ENCODE measurements at regions not wholly inside any gene's neighbourhood (a gene's known extent, or its start where the extent isn't known, plus 50 kb on each side); places are given as distances from the start of the nearest gene placed in this dataset.
A peak's percentile ranks its signal among the peaks of the same experiment; 100 is the strongest.

GRCh38 chr10:108427146-108427545 is 1262.6 kb upstream of the SORCS1 start:
- DNase-seq (ENCODE audit: low read depth), result no peak

- DNase-seq (ENCODE audit: low read depth), result no peak
Measured at GRCh38 chr10:108425283-108425964, 1260.9 kb upstream of the SORCS1 start.

GRCh38 chr10:108424656-108425055 is 1260.2 kb upstream of the SORCS1 start:
- DNase-seq (ENCODE audit: low read depth), result peak; percentile 66

- DNase-seq (ENCODE audit: low read depth), result no peak
Measured at GRCh38 chr10:108422286-108422685, 1257.8 kb upstream of the SORCS1 start.

GRCh38 chr10:108421266-108421665 is 1256.8 kb upstream of the SORCS1 start:
- no peak for DNase-seq (ENCODE audit: low read depth)

- no peak for DNase-seq (ENCODE audit: low read depth)
Measured at GRCh38 chr10:108413954-108414353, 1249.4 kb upstream of the SORCS1 start.

GRCh38 chr10:108412323-108412722 is 1247.8 kb upstream of the SORCS1 start:
- no peak for DNase-seq (ENCODE audit: low read depth)

GRCh38 chr10:108411894-108412293 is 1247.4 kb upstream of the SORCS1 start:
- DNase-seq (ENCODE audit: low read depth), result no peak

- DNase-seq (ENCODE audit: low read depth), result no peak
Measured at GRCh38 chr10:108411206-108411605, 1246.7 kb upstream of the SORCS1 start.

GRCh38 chr10:108410236-108410635 is 1245.7 kb upstream of the SORCS1 start:
- no peak for DNase-seq (ENCODE audit: low read depth)

GRCh38 chr10:108409306-108409705 is 1244.8 kb upstream of the SORCS1 start:
- DNase-seq (ENCODE audit: low read depth), result no peak

GRCh38 chr10:108404155-108404554 is 1239.6 kb upstream of the SORCS1 start:
- no peak for DNase-seq (ENCODE audit: low read depth)

GRCh38 chr10:108399465-108399864 is 1235.0 kb upstream of the SORCS1 start:
- DNase-seq (ENCODE audit: low read depth), result no peak

- DNase-seq (ENCODE audit: low read depth), result peak; percentile 50
Measured at GRCh38 chr10:108393089-108393488, 1228.6 kb upstream of the SORCS1 start.

GRCh38 chr10:108392286-108392685 is 1227.8 kb upstream of the SORCS1 start:
- DNase-seq (ENCODE audit: low read depth), result peak; percentile 68

- DNase-seq (ENCODE audit: low read depth), result peak; percentile 37
Measured at GRCh38 chr10:108388706-108389105, 1224.2 kb upstream of the SORCS1 start.

GRCh38 chr10:108385963-108386362 is 1221.5 kb upstream of the SORCS1 start:
- no peak for DNase-seq (ENCODE audit: low read depth)

GRCh38 chr10:108384378-108384777 is 1219.9 kb upstream of the SORCS1 start:
- no peak for DNase-seq (ENCODE audit: low read depth)

- DNase-seq (ENCODE audit: low read depth), result no peak
Measured at GRCh38 chr10:108378779-108379178, 1214.3 kb upstream of the SORCS1 start.

- DNase-seq (ENCODE audit: low read depth), result peak; percentile 49
Measured at GRCh38 chr10:108375691-108376090, 1211.2 kb upstream of the SORCS1 start.

GRCh38 chr10:108374991-108375390 is 1210.5 kb upstream of the SORCS1 start:
- no peak for DNase-seq (ENCODE audit: low read depth)

GRCh38 chr10:108365541-108365940 is 1201.0 kb upstream of the SORCS1 start:
- no peak for DNase-seq (ENCODE audit: low read depth)

GRCh38 chr10:108363576-108363975 is 1199.1 kb upstream of the SORCS1 start:
- DNase-seq (ENCODE audit: low read depth), result no peak

GRCh38 chr10:108362961-108363360 is 1198.5 kb upstream of the SORCS1 start:
- DNase-seq (ENCODE audit: low read depth), result no peak

All from EH (cell line).